AG10803 (cell line): ENCODE measurements at regions not wholly inside any gene's neighbourhood (a gene's known extent, or its start where the extent isn't known, plus 50 kb on each side); places are given as distances from the start of the nearest gene placed in this dataset.
"Not testable (repeated sequence)": the region's sequence is repeated elsewhere in the genome, so short reads cannot be mapped to it uniquely, and the experiment has no call there.

Experiments used
- DNase-seq: peaks from one replicate; pipeline ENCODE4 v3.0.0; 2010; ENCODE audit warnings: low read depth
- H3K4me3 ChIP-seq: 2 replicates; pipeline ENCODE4 v1.5.1; 2011; ENCODE audit warnings: mild to moderate bottlenecking, low read length, control low read depth
- TF ChIP-seq, protein P1 (sequence below): conservative IDR thresholded peaks from 2 replicates; pipeline ENCODE4 v1.5.1; 2011; ENCODE audit warnings: mild to moderate bottlenecking, low read length, control low read depth, inconsistent platforms

DNA sequence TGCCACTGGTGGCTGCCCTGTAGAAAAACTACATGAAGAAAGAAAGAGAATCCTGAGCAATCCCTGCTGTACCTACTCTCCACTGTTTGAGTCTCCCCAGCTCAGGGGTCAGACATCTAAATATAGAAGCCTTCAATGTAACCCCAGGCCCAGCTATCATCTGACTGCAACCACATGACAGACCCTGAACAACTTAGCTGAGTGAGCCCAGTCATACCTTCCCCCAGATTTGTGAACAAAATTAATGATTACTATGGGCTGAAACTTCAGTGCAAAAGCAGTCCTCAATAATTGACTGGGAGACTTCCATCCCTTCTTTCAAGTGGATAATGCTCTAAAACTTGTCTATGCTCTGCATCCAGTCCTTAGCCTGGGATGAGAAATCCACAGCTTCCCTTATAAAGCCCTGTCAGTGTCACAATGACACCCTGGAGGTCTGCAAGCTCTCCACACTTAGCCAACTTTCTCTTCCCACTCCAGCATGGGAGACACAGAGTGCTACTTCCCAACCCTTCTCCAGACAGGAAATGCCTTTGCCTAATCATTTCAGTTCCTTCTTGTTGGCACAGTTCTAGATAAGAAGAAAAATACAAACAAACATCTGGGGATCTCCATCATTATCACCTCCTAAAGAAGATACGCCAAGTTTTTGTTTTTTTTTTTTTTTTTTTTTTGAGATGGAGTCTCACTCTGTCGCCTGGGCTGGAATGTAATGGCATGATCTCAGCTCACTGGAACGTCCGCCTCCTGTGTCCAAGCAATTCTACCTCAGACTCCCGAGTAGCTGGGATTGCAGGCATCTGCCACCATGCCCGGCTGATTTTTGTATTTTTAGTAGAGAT, 198.5 kb upstream of the GADL1 start:
- TF ChIP-seq, protein P1, sequence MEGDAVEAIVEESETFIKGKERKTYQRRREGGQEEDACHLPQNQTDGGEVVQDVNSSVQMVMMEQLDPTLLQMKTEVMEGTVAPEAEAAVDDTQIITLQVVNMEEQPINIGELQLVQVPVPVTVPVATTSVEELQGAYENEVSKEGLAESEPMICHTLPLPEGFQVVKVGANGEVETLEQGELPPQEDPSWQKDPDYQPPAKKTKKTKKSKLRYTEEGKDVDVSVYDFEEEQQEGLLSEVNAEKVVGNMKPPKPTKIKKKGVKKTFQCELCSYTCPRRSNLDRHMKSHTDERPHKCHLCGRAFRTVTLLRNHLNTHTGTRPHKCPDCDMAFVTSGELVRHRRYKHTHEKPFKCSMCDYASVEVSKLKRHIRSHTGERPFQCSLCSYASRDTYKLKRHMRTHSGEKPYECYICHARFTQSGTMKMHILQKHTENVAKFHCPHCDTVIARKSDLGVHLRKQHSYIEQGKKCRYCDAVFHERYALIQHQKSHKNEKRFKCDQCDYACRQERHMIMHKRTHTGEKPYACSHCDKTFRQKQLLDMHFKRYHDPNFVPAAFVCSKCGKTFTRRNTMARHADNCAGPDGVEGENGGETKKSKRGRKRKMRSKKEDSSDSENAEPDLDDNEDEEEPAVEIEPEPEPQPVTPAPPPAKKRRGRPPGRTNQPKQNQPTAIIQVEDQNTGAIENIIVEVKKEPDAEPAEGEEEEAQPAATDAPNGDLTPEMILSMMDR, result no peak
- no peak overlapping the region for H3K4me3 ChIP-seq
- DNase-seq, result peak; percentile 77

DNA sequence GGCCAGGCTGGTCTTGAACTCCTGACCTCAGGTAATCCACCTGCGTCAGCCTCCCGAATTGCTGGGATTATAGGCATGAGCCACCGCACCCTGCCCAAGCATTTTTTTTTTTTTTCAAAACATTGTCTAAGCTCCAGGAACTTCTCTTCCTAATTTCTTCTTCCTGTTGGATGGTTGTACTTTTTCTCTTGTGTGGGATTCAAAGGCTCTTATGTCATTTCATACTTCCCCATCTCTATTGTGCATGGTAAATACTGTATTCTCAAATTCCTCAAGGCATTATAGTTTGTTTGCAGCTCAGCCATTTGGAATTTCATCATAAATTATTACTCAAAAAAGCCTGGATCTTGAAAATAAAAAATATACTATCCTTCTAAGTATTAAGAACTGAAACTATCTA, 199.1 kb upstream of the GADL1 start:
- TF ChIP-seq, protein P1, result no peak
- no peak overlapping the region for H3K4me3 ChIP-seq
- DNase-seq, result no peak

DNA sequence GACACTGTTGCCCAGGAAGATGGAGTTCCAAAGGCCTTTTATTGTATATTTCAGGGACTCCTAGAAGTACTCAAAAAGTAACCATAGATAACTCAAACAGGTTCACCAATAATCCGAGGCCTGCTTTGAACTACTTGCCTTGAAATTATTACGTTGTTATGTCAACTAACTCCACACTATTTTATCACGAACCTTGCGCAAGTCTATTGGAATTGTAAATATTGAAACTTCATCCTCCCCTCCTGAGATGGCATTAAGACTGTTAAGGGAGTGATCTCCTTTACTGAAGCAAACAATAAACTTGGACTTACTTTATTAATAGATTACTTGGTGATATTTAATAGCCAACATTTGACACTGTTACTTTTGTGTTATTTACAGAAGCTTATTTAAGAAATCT, 199.6 kb upstream of the GADL1 start:
- DNase-seq, result no peak
- TF ChIP-seq, protein P1, result no peak
- no peak overlapping the region for H3K4me3 ChIP-seq

DNA sequence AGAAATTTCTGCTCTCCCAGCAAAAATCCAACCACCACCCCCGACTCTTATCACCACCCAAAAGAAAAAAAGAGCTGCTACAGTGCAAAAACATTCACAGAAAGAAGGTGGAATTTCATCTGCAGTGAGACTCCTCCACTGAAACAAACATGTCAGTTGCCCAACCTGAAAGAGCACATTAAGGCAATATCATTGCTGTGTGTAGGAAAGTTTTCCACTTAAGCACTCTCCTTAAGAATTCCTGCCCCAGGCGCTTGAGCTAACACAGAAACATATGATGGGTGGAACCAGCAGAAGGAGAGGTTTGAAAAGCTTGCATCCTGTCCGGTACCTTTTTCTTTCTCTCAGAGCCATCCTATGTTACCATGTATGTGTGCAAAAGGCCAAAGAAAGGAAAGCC, 200.8 kb upstream of the GADL1 start:
- DNase-seq, result no peak
- TF ChIP-seq, protein P1, result no peak
- H3K4me3 ChIP-seq, result no peak overlapping the region

DNA sequence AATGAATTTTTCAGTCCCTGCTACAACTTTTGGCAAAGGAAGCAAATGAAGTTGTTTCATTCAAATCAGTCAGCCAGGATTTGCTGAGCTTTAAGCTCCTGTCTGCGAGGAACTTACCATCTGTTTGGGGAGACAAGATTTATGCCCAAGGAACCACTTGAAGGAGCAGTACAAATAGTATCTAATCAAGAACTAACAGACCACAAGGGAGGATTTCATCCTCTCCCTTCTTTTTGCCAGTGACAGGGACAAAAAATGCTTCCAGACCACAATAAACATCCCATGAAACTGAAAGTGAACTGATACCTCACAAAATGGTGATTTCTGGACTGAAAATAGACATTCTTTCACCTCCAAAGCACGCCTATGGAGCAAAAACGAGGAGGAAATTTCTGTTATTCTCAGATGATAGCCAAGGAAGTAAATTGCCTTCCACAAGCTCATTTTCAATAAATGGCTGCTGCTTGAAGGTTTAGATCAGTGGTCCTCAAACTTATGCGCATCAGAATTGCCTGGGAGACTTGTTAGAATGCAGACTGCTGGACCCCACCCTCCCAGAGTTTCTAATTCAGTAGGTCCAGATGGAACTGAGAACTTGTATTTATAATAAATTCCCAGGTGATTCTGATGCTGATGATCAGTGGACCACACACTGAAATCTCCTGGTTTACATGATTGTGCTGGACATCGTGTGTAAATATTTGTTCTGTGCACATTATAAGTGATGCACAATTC, 202.4 kb upstream of the GADL1 start:
- no peak overlapping the region for H3K4me3 ChIP-seq
- TF ChIP-seq, protein P1, result no peak
- peak; percentile 45 for DNase-seq

DNA sequence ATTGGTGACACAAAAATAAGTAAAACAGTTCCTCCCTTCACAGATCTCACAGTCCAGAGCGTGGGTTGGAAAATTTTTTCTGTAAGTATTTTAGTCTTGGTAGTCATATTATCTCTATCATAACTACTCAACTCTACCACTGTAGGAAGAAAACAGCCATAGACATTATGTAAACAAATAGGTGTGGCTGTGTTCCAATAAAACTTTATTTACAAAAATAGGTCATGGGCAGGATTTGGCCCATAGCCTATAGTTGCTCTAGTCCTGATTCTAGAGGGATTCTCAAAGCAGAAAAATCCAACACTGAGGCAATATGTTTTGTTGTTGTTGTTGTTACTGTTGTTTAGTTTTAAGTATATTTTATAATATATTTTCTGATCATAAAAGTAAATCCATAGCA, 206.1 kb upstream of the GADL1 start:
- H3K4me3 ChIP-seq, result no peak overlapping the region
- TF ChIP-seq, protein P1, result no peak
- DNase-seq, result no peak

DNA sequence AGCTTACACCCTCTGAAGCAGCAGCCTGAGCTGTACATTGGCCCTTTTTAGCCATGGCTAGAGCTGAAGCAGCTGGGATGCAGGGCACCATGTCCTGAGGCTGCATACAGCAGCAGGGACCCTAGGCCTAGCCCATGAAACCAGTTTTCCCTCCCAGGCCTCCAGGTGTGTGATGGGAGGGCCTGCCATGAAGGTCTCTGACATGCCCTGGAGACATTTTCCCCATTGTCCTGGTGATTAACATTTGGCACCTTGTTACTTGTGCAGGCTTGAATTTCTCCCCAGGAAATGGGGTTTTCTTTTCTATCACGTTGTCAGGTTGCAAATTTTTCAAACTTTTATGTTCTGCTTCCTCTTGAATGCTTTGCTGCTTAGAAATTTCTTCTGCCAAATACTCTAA, 206.8 kb upstream of the GADL1 start:
- H3K4me3 ChIP-seq, DNase-seq: not testable (repeated sequence)
